GM18868 (cell line): ENCODE measurements at regions not wholly inside any gene's neighbourhood (a gene's known extent, or its start where the extent isn't known, plus 50 kb on each side); places are given as distances from the start of the nearest gene placed in this dataset.
"Not testable (repeated sequence)": the region's sequence is repeated elsewhere in the genome, so short reads cannot be mapped to it uniquely, and the experiment has no call there.

Source experiments
- ATAC-seq: cut with Tn5 transposase; IDR thresholded peaks from one replicate; pipeline ENCODE4 v1.9.1; 2021; ENCODE audit warnings: mild to moderate bottlenecking, moderate library complexity; ENCODE audit not compliant: unreplicated experiment

GRCh38 chr21:27996906-27997305 is 995.8 kb downstream of the LTN1 start:
- ATAC-seq, result not testable (repeated sequence)

DNA sequence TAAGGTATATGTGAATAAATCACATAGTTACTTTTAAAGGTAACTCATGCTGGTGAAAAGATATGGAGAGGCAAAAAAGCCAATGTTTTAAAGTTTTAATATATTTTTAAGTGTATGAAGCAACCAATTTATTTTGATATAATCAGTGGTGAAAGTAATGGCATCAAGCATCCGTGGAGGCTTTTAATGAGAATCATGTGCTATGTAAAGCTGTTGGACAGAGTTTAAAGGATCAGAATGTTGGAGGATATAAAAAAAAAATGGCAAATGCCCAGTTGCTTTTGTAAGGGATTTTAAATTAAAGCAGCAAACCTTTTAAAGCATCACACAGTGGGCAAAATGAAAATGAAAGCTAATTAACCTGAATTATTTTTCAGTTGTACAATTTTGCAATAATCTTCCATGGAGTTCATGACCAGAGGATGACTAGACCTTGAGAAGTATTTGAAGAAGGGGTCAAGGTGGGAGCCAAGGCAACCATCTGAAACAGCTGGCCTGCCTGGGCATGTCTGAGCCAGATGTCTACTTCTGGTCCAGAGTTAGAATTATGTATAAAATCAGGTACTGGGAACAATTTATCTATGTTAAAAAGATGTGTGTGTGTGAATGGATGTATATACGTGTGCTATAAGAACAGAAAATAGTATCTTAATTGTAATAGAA is 1007.9 kb downstream of the LTN1 start:
- not testable (repeated sequence) for ATAC-seq

GRCh38 chr21:27979446-27979845 is 1012.6 kb upstream of the ADAMTS5 start:
- not testable (repeated sequence) for ATAC-seq

DNA sequence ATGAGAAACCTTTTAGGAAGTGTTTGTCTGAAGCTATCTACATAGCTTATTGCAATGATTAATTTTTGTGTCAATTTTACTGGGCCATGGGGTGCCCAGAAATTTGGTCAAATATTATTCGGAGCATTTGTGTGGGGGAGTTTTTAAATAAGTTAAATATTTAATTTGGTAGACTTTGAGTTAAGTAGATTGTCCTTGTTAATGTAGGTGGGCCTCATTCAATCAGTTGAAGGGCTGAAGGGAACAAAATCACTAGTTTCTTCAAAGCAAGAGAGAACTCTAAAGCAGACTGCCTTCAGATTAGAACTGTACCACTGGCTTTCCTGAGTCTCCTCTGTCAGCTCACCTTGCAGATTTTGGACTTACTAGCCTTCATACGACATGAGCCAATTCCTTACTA is 1008.6 kb upstream of the ADAMTS5 start:
- no peak for ATAC-seq

- not testable (repeated sequence) for ATAC-seq
Observed at GRCh38 chr21:27974152-27974551, 1007.3 kb upstream of the ADAMTS5 start.

GRCh38 chr21:27968240-27968639 is 1001.4 kb upstream of the ADAMTS5 start:
- not testable (repeated sequence) for ATAC-seq

DNA sequence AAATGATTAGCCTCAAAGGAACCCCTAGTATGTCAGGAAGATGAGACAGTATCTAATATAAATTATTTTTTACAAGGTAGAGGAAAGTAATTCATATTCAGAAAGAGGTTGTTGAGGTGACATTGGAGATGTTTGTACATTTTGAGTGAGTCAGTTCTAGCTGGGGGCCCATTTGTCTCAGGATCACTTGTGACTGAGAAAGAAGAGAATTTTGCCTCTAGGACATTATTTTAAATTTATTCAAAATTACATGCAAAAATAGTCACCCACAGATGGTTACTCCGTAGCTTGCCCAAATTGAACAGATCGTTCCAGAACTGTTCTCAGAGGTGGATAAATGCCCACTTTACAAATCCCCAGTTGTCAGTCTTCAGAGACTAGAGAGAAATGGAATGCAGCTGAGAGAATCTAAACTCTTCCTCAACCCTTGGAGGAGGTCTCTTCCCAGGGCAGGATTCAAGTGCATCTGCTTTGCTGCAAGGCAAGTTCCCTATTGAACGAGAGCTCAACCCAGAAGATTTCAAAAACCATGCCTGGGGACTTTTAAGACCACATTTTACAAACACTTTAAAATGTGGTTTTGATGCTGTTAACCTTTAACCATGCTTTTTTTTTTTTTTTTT is 987.8 kb upstream of the ADAMTS5 start:
- no peak for ATAC-seq

GRCh38 chr21:27953340-27954045 is 986.6 kb upstream of the ADAMTS5 start:
- no peak for ATAC-seq

DNA sequence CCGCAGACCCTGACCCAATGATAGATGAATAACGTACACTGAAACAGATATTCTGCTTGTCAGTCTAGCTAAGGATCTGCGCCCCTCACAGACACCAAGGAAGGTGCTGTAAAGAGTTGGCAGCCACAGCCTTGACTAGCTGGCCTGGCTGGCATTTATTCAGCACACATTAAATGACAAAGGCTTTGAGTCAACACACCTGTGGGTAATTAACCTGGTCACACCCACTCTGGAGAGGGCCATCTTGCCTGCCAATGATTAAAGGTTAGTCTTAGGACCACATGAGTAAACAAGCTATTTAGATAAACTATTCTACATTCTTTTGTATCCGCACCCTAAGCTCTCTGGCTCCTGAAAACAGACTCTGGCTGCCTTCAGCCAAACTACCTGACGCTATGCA is 982.2 kb upstream of the ADAMTS5 start:
- not testable (repeated sequence) for ATAC-seq

- not testable (repeated sequence) for ATAC-seq
Observed at GRCh38 chr21:27930108-27930767, 963.4 kb upstream of the ADAMTS5 start.

DNA sequence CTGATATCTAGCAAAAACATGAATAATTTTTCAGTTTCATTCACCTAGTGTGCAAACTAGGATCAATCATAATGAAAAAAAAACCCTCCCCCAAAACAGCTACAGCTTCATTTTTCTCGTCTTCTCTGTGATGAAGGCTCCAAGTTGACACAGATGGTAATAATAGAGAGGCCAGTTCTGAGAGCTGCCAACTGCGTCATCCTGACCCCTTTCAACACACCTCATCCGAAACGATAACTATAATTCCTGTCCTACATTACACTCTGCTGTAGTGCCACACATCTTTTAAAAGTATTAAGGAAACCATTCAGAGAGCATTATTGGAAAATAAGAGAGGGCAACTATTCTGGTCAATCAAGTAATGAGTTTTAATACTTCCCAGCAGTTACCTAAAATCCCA is 962.3 kb upstream of the ADAMTS5 start:
- not testable (repeated sequence) for ATAC-seq

DNA sequence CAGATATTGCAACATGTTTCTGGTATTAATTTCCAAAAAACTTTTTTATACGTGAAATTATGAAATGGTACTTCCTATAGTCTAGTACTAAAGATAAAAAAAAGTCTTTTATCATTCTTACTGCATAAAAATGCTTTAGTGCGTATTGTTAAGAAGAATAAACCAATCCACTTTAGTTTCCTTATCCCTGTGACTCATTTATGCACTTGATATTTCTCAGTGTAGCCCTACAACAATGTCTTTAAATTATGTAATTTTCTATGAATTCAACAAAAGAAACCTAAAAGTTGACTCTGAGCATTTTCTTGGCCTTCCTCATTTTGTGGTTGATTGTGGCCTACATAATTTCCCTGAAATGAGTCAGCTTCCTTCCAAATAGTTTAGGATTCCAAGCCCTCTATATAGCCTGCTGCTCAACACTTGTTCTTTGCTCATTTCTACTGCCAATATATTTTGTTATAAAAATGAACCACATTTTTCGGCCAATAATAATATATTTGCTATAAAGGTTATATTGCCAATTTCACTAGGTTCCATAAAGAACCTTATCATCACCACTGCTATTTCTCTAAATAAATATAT is 961.7 kb upstream of the ADAMTS5 start:
- not testable (repeated sequence) for ATAC-seq

DNA sequence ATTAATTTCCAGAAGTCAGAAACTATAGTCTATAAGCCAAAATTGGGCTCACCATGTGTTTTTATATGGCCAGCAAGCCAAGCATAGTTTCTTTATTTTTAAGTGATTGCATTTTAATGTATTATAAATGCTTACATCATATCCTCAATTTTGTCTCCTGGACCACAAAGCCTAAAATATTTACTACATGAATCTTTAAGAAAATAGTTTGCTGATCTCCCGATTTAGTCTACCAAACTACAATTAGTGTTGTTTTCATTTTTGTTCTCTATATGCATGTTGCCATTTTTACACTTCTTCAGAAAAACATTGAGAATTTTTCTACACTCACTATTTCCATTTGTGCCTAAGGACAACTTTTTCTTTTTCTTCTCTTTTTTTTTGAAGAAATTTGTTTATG is 954.5 kb upstream of the ADAMTS5 start:
- not testable (repeated sequence) for ATAC-seq

GRCh38 chr21:27917966-27918365 is 951.1 kb upstream of the ADAMTS5 start:
- ATAC-seq, result not testable (repeated sequence)

DNA sequence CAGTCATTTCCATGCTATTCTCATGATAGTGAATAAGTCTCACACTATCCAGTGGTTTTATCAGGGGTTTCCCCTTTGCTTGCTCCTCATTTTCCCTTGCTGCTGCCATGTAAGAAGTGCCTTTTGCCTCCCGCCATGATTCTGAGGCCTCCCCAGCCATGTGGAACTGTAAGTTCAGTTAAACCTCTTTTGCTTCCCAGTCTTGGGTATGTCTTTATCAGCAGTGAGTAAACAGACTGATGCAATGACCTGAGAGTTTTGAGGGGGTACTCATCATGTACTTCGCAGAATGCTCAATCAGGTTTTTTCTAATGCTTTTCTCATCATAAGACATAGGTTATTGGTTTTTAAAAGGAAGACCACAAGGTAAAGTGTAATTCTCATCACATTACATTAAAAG is 949.4 kb upstream of the ADAMTS5 start:
- ATAC-seq, result not testable (repeated sequence)

DNA sequence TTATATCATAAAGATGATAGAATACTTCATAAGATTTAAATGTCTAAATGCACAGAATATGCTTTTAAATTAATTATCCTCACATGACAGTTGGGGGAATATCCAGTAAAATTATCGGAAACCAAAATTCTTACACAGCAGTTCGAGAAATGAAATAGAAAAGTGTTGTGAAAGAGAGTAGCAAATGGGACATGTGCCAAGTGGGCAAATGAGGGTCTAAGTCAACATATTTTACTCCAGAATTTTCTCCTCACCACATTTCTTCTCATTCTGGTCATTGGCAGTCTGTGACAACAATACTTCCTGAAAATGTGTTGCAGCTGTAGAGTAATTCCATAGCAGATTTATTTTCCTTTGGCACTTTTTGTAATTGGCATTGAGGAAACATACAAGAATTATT is 945.2 kb upstream of the ADAMTS5 start:
- not testable (repeated sequence) for ATAC-seq

GRCh38 chr21:27909487-27909886 is 942.6 kb upstream of the ADAMTS5 start:
- not testable (repeated sequence) for ATAC-seq

DNA sequence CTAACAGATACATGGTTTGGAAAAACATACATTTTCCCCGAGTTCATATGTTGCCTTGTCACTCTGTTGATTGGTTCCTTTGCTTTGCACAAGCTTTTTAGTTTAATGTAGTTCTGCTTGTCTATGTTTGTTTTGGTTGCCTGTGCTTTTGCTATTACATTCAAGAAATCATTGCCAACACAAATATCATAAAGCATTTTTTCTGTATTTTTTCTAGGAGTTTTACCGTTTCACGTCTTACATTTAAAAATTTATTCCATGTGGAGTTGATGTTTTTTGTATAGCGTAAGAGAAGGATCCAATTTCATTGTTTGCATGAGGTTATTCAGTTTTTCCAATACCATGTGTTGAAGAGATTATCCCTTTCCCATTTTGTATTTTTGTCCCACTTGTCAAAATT is 941.9 kb upstream of the ADAMTS5 start:
- ATAC-seq, result not testable (repeated sequence)

DNA sequence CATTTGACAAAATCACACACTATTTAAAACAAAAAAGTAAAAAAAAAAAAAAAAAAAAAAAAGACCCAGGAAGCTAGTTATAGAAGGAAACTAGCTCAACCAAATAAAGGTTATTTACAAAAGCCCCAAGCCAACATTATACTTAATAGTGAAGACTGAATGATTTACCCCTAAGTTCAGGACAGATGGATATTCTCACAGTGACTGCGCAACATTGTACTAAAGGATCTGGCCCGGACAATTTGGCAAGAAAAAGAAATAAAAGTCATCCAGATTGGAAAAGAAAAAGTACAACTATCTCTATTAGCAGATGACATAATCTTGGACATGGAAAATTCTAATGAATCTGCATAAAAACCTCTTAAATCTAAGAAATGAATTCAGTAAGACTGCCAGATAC is 936.0 kb upstream of the ADAMTS5 start:
- not testable (repeated sequence) for ATAC-seq

DNA sequence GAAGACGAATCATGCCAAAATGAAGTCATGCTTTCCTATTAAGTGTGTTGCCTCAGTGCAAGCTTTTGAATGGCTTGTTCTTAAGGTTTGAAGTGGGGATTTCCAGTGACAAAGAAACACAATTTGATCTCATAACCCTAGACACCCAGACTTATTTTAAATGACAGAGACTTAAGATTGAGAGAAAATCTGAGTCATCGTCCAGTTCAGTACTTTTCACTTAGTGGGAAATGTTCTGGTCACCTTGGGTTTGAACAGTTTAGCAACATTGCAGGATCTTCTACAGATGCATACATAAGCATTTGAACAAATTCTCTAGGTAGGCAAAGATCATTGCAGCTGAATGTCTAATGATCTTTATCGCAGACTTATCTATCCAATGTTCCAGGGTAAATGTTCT is 926.7 kb upstream of the ADAMTS5 start:
- not testable (repeated sequence) for ATAC-seq

GRCh38 chr21:27891495-27891894 is 924.6 kb upstream of the ADAMTS5 start:
- not testable (repeated sequence) for ATAC-seq
